HT-29 (cell line): ENCODE measurements at regions not wholly inside any gene's neighbourhood (a gene's known extent, or its start where the extent isn't known, plus 50 kb on each side); places are given as distances from the start of the nearest gene placed in this dataset.

ENCODE experiments used
- DNase-seq: peaks from one replicate; pipeline ENCODE4 v3.0.0-alpha.2; 2015; ENCODE audit warnings: low spot score

DNA sequence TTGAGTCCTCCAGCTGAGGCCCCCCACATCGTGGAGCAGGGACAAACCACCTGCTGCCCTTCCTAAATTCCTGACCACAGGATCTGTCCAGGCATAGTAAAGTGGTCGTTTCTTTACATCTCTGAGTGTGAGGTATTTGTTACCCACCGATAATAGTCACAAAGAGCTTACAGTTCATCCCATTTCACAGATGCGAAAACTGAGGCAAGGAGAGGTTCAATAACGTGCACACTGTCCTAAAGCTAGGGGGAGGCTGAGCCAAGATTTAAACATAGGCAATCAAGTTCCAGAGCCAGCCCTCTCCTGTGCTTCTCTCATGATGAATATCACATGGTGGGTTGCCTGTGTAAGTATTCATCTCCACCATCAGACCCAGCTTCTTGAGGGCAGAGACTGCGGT, 135.4 kb downstream of the CCT6B start:
- no peak for DNase-seq

- no peak for DNase-seq
Observed at GRCh38 chr17:34825102-34825501, 136.2 kb downstream of the CCT6B start.

GRCh38 chr17:34823023-34823422, 138.2 kb downstream of the CCT6B start:
- DNase-seq: no peak

DNA sequence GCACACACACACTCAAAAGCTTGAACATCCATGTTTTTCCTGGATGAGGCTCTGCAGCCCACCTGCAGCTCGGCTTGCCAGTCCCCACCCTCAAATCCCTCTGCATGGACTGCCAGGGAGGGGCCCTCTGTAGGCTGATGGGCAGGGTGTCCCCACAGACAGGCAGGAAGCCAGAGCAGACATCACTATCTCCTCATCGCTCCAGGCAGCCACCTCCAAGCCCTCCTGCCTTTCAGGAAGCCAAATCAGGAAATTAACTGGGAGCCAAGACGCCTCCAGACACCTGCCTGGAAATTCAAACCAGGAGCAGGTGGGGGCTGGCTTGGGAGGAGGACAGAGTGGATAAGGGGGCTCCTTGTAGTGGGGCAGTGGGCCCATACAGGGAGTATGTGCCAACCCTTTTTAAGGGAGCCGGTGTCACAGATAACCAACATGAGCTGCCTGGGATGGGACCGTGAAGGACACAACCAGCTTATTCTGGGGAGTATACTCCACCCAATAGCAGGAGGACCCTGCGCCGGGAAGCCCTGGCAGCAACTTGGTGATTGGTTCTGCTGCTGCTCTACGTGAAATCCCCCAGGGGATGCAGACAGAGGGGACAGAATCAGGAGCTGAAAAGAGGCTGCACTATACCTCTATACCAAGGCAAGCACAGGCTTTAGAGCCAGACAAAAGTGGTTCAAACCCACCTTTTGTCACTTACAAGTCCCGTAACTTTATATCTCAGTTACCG, 139.1 kb downstream of the CCT6B start:
- no peak for DNase-seq

GRCh38 chr17:34820922-34821321, 140.3 kb downstream of the CCT6B start:
- peak; percentile 46 for DNase-seq

DNA sequence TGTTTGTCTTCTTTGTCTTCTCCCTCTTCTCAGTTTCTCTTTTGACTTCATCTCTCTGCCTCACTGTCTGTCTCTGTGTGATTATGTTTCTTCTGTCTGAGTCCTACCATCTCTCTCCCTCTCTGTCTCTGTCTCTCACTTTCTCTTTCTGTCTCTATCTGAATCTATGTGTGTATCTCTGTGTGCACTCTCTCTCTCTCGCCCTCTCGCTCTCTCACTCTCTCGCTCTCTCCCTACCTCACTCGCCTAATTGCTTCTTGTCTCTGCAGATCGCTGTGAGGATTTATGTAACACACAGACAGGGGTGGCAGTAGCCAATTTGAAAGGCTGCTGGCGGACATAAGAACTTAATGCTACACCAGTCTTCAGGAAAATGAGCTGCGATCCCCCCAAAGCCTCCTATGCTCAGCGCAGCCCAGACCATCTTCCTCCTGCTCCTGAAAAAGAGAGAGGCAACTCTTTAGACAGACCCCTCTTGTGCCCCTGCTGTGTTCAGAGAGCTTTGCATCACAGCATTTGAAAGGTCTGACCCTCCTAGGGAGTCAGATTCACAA, 140.9 kb downstream of the CCT6B start:
- DNase-seq: no peak

DNA sequence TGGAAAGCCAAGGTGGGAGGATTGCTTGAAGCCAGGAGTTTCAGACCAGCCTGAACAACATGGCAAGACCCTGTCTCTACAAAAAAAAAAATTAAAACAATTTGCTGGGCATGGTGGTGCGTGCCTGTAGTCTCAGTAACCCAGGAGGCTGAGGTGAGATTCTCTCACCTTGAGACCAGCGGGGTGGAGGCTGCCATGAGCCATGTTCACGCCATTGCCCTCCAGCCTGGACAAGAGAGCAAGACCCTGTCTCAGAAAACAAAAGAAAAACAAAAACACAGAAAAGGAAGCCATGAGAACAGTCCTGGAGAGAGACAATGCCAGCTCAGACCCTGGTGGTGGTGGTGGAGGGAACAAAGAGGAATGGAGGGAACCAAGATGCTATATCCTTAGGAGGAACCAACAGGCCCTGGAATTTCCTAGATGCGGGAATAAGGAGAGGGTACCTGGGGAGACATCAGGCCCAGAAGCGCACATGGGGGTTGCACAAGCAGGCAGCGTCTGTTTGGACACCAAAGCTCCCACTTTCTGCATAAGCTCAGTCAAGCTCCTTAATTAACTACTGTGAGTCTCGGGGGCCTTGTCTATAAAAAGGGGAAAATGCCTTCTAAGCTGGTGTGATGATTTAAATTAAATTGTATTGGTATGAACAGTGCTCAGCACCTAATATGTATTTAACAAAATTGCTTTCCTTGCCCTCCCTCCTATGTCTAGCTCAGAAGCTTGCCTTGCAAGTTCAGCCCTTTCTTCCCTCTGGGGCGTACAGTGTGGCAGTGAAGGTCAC, 143.8 kb downstream of the CCT6B start:
- no peak for DNase-seq

- no peak for DNase-seq
Observed at GRCh38 chr17:34816848-34817247, 144.4 kb downstream of the CCT6B start.

GRCh38 chr17:34813290-34813689, 148.0 kb downstream of the CCT6B start:
- no peak for DNase-seq

DNA sequence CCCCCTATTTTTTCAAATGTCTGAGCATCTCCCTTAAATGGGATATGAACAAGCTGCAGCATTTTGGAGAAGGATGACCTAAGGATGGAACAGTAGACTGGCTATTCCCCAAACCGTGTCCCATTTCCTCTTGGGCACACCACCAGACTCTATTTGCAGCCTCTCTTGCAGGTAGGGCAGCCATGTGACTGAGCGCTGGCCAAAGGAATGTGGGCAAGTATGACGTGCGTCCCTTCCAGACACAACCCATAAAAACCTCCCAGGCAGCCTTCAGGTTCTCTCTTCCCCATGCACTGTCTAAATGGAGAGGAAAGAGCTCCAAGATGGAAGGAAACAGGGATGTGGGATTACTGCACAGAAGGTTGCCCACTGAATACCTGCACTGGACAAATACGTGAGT, 149.7 kb downstream of the CCT6B start:
- no peak for DNase-seq

DNA sequence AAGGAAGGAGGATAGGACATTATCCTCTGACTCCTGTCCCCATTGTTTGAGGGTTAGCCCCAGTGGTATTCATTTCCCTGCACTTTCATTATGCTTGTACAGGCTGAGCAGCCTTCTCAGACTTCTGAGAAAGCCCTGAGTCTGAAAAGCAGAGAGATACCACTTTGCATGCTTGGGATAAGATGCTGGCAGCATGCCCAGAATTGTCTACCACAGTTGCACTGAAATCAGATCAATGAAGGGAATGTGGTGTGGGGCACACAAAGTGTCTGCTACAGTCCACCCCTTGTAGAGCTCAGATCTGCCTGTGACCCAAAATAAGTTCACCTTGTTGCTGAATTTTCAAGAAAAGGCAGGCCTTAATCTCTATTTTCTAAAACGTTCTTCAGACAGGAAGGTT, 160.6 kb downstream of the CCT6B start:
- DNase-seq: no peak

GRCh38 chr17:34799751-34800150, 161.5 kb downstream of the CCT6B start:
- DNase-seq: no peak

DNA sequence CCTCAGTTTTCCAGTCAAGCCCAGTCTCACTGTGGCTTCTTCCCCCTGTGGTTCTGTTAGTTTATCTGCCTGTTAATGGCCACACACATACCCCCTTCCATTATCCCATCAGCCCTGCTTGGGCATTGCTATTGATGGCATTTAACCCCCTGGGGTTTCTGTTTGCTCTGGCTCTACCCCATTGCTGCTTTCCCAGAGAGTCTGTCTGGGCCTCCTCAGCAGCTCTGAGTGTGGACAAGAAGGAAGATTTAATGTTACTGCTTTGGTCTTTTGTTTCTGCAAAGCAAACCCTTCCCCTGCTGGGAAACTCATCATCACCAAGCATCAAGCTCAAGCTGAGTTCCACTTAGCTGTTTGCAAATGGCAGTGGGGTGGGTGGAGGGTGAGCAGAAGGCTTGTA, 162.7 kb downstream of the CCT6B start:
- DNase-seq: no peak

DNA sequence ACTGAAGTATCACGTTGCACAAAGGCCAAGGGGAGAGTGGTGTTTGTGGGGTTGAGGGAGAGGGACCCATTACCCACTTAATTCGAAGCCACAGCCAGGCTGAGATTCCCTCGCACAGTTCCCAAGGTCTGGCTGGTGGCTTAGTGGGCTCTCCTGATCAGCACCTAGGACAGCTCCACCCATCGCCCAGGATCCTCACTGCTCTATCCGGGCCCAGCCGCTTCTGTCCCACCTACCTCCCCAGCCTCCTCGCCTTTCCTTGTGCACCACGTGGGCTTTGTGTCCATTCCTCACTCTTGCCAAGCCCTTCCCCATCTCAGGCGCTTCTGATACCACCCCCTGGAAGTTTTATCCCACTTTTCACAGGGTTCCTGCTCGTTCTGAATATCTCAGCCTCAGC, 163.5 kb downstream of the CCT6B start:
- peak; percentile 57 for DNase-seq

- DNase-seq: no peak
Observed at GRCh38 chr17:34793231-34793908, 167.9 kb downstream of the CCT6B start.

- no peak for DNase-seq
Observed at GRCh38 chr17:34788696-34789095, 172.6 kb downstream of the CCT6B start.

- no peak for DNase-seq
Observed at GRCh38 chr17:34784526-34784925, 176.7 kb downstream of the CCT6B start.

GRCh38 chr17:34782271-34782670, 179.0 kb downstream of the CCT6B start:
- DNase-seq: no peak

DNA sequence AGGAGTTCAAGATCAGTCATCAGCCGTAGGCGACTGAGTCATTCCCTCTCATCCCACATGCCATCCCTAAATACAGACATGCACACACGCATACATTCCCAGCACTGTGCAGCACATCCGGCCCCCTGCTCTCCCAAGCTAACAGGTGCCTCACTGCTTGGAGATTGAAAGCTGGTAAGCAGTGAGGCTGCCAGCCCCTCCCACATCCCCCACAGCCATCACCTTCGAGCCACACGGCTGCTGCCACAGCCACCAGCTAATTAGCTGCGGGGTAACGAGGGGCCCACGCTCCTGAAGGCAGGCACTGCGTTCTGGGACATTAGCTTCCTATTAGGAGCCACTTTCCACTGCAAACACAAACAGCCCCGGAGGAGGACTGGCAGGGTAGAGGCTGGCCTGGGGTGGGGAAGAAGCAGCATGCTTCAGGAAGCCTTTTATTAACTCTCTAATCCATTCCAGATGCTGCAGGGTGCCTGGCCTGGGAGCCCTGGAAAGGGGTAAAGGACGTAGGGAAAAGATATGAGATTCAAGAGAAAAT, 179.6 kb downstream of the CCT6B start:
- no peak for DNase-seq

DNA sequence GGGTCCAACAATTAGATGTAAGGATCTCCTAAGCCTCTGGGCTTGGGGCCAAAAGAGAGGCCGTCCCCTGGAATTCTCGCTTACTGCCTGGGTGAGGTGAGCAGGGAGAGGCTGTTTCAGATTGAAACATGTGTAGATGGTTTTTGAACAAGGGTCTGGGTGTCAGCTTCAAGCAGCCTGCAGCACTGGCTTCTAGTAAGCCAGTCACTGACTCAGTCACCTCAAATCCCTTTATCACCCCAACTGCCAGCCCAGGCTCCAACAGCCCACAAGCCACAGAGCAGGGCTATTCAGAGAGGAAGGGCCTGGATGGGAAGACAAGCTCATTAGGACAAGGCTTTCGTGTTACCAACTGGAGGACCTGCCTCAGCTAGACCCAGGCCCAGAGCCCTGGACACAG, 180.2 kb downstream of the CCT6B start:
- DNase-seq: no peak

- no peak for DNase-seq
Observed at GRCh38 chr17:34780438-34780837, 180.8 kb downstream of the CCT6B start.
